Calu3 (cell line): ENCODE measurements at regions not wholly inside any gene's neighbourhood (a gene's known extent, or its start where the extent isn't known, plus 50 kb on each side); places are given as distances from the start of the nearest gene placed in this dataset.

Experiments used
- BruUV-seq: library from RNA; stranded (reverse); fragments of 400-500 nt; replicated peaks from 2 replicates; lab custom pipeline; 2021; lab: Mats Ljungman, UMichigan
- CTCF ChIA-PET: fragments of 300-600 bp; sonication (Branson Sonifier 250); formaldehyde crosslinking; loops from one replicate; lab custom pipeline; 2022; ENCODE audit warnings: antibody characterized with exemption; lab: Charles Lee
- DNase-seq: peaks from one replicate; pipeline ENCODE4 v3.0.0; 2022
- H3K27ac Mint-ChIP-seq: one replicate; pipeline ENCODE4 v1.8.0; 2022; ENCODE audit warnings: mixed read lengths; ENCODE audit not compliant: unreplicated experiment
- H3K27me3 Mint-ChIP-seq: one replicate; pipeline ENCODE4 v1.8.0; 2022; ENCODE audit warnings: mixed read lengths; ENCODE audit not compliant: unreplicated experiment
- H3K36me3 Mint-ChIP-seq: one replicate; pipeline ENCODE4 v1.8.0; 2022; ENCODE audit warnings: mild to moderate bottlenecking, moderate library complexity, mixed read lengths; ENCODE audit not compliant: insufficient read depth, unreplicated experiment
- H3K4me1 Mint-ChIP-seq: one replicate; pipeline ENCODE4 v1.8.0; 2022; ENCODE audit warnings: mild to moderate bottlenecking, low read depth, mixed read lengths; ENCODE audit not compliant: unreplicated experiment
- H3K4me3 Mint-ChIP-seq: one replicate; pipeline ENCODE4 v1.8.0; 2022; ENCODE audit warnings: mild to moderate bottlenecking, low read depth, moderate library complexity, mixed read lengths; ENCODE audit not compliant: unreplicated experiment
- H3K9me3 Mint-ChIP-seq: one replicate; pipeline ENCODE4 v1.8.0; 2022; ENCODE audit warnings: low read depth, mixed read lengths; ENCODE audit not compliant: unreplicated experiment
- intact Hi-C: fragments of 100-400 bp; cut with micrococcal nuclease; formaldehyde crosslinking; loops from one replicate; pipeline ENCODE4 v1.10.0; 2022; ENCODE audit not compliant: unreplicated experiment
- TF ChIP-seq, protein P1 (sequence below): fragments of 200-600 bp; IDR thresholded peaks from one replicate; pipeline ENCODE4 v1.8.0; 2022; ENCODE audit warnings: antibody characterized with exemption; ENCODE audit not compliant: unreplicated experiment

DNA sequence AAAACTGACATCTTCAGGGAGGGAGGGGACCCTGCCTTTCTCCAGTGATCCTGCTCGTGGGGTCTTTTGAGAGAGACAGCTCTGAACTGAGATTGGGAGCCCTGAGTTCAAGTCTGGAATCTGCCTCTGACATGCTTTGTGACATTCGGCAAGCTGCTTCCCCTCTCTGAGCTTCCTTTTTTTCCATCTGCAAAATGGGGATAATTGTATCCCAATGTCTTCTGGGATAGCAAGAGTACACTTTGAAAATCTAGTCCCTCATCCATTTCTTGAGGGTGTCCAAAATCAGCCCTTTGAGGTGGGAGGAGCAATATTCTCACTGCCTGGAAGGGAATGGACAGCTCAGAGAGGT lies 186.3 kb downstream of the RGS3 start:
- H3K27me3 Mint-ChIP-seq, result no peaks in the 10 kb centered on the region
- H3K36me3 Mint-ChIP-seq, result peaks cover 4% of the 10 kb centered on the region
- no peak overlapping the region for H3K27ac Mint-ChIP-seq
- peaks cover 2% of the 10 kb centered on the region for H3K4me1 Mint-ChIP-seq
- BruUV-seq, result no TSS peak
- intact Hi-C loops, result loop anchor here (10.0 kb wide), 1 partner anchor 725 kb away; no protein-coding TSS in a partner anchor
- no peak for DNase-seq
- TF ChIP-seq, protein P1, sequence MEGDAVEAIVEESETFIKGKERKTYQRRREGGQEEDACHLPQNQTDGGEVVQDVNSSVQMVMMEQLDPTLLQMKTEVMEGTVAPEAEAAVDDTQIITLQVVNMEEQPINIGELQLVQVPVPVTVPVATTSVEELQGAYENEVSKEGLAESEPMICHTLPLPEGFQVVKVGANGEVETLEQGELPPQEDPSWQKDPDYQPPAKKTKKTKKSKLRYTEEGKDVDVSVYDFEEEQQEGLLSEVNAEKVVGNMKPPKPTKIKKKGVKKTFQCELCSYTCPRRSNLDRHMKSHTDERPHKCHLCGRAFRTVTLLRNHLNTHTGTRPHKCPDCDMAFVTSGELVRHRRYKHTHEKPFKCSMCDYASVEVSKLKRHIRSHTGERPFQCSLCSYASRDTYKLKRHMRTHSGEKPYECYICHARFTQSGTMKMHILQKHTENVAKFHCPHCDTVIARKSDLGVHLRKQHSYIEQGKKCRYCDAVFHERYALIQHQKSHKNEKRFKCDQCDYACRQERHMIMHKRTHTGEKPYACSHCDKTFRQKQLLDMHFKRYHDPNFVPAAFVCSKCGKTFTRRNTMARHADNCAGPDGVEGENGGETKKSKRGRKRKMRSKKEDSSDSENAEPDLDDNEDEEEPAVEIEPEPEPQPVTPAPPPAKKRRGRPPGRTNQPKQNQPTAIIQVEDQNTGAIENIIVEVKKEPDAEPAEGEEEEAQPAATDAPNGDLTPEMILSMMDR, result no peak
- CTCF ChIA-PET, result interaction anchor here (1.3 kb wide), 1 partner anchor 58 kb away, joined by 6 read pairs; no protein-coding TSS in a partner anchor
- no peaks in the 10 kb centered on the region for H3K9me3 Mint-ChIP-seq
- H3K4me3 Mint-ChIP-seq, result no peak overlapping the region

DNA sequence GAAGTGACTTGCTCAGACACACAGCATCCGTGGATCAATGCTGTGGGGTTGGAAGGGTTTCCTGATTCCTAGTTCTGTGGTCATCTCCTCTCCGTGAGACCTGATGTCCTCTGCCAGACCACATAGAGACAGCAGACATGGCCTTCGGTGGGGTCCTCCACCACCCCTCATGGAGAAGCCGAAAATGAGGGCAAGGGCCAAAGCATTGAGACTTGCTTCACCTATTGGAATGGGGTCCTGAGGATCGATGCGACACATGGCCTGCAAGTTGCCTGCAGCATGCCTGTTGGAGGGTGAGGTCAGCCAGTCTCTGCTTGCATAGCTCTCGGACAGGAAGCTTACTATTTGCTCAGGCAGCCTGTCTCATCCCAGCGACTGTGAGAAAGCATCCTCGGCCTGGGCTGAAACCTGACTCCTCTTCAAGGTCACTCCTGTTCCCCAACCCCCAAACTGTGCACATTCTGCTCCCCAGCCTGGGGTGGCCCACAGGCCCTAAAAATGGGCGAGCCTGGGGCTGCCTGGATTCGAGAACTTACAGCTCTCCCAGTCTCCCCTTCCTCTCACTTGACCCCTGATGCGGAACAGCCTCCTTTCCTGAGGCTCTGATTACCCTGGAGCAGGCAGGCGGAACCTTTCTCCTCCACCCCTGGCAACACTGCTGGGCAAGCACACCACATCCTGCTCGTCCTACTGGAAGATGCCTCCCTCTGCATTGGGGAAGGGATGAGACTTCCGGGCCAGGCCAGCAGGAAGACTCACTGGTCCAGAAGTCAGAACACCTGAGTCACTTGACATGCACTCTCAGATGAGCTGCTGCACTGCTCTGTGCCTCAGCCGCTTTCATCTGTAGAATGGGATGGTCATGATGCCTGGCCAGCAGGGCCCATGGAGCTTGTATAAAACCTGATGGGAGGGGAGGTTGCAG lies 186.9 kb downstream of the RGS3 start:
- TF ChIP-seq, protein P1, result no peak
- intact Hi-C loops, result loop anchor here (10.0 kb wide), 1 partner anchor 726 kb away; no protein-coding TSS in a partner anchor
- CTCF ChIA-PET, result interaction anchor here (1.3 kb wide), 1 partner anchor 59 kb away, joined by 6 read pairs; no protein-coding TSS in a partner anchor
- Mint-ChIP-seq H3K4me3 (no peak overlapping the region), H3K36me3 (peaks cover 4% of the 10 kb centered on the region), H3K4me1 (peaks cover 8% of the 10 kb centered on the region), H3K27me3 (no peaks in the 10 kb centered on the region), H3K27ac (no peak overlapping the region), H3K9me3 (no peaks in the 10 kb centered on the region)
- no TSS peak for BruUV-seq
- DNase-seq, result no peak

GRCh38 chr9:113651896-113652295 lies 188.4 kb downstream of the RGS3 start:
- TF ChIP-seq, protein P1, result no peak
- Mint-ChIP-seq H3K9me3 (no peaks in the 10 kb centered on the region), H3K4me3 (no peak overlapping the region), H3K4me1 (peaks cover 10% of the 10 kb centered on the region), H3K27ac (no peak overlapping the region), H3K27me3 (no peaks in the 10 kb centered on the region), H3K36me3 (peaks cover 4% of the 10 kb centered on the region)
- no TSS peak for BruUV-seq
- intact Hi-C loops, result loop anchor here (10.0 kb wide), 1 partner anchor 727 kb away; no protein-coding TSS in a partner anchor
- DNase-seq, result no peak
- CTCF ChIA-PET, result interaction anchor here (1.6 kb wide), 1 partner anchor 60 kb away, joined by 4 read pairs; no protein-coding TSS in a partner anchor

DNA sequence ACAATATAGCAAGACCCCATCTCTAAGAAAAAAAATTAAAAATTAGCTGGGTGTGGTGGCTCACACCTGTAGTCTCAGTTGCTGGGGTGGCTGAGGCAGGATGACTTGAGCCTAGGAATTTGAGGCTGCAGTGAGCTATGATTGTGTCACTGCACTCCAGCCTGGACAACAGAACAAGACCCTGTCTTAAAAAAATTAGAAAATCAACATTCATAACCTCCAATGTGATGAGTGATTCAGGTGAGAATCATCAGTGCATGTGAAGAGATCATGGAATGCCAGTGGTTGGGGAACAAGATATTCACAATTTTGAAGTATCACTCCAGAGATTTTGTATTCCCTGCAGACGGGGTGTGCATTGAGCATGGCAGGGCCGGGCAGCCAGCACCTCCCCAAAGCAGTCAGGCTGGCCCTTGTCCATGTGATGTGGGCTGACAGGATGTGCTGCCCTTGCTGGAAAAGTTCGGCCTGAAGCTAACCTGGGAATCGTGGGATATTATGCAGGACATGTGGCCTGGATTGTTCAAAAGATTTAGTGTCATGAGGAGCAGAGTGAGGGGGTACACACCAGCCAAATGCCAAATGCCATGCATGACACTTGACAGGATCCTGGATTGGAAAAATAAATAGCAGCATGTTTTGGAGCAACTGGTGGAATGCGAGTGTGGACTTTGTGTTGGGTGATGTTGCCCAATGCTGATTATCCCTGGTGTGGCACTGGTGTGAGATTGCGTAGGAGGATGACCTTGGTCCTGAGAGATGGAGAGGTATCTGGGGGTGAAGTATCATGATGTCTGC lies 189.0 kb downstream of the RGS3 start:
- DNase-seq, result no peak
- H3K4me1 Mint-ChIP-seq, result peaks cover 10% of the 10 kb centered on the region
- CTCF ChIA-PET, result interaction anchor here (1.6 kb wide), 1 partner anchor 61 kb away, joined by 4 read pairs; no protein-coding TSS in a partner anchor
- H3K4me3 Mint-ChIP-seq, result no peak overlapping the region
- no peaks in the 10 kb centered on the region for H3K9me3 Mint-ChIP-seq
- no peak overlapping the region for H3K27ac Mint-ChIP-seq
- peaks cover 4% of the 10 kb centered on the region for H3K36me3 Mint-ChIP-seq
- intact Hi-C loops, result loop anchor here (10.0 kb wide), 1 partner anchor 728 kb away; no protein-coding TSS in a partner anchor
- H3K27me3 Mint-ChIP-seq, result no peaks in the 10 kb centered on the region
- no TSS peak for BruUV-seq
- TF ChIP-seq, protein P1, result no peak
